ENCODE measurements at regions not wholly inside any gene's neighbourhood (a gene's known extent, or its start where the extent isn't known, plus 50 kb on each side); places are given as distances from the start of the nearest gene placed in this dataset.

DNA sequence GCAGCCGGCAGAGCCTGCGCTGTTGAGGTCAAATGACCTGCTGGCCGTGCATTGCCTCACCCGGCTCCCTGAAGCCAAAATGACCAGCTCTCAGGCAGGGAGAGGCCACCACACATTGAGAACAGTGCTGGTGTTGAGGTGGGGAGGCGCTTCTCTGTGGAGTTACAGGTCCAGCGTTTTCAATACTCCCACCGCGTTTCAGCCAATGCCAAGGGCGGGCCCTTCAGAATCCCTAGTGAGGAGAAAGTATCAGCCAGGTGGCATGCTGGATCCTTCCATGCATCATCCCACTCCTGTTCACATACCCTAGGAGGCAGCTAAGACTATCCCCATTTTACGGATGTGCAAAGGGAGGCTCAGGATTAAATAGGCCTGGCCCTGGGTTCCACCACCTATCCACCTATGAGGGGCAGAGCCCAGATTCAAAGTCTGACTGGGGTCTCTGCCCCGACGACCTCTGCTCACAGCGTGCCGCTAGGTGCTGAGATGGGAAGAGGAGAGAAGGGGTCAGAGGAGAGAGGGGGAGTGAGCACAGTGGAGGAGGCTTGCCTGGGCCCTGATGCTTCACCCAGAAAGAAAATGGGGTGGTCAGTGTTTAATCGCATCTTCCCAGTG lies 137.6 kb upstream of the ID2 start:
- TF ChIP-seq RAD21 (IDR thresholded peaks at IDR 0.05) (no peak), FOXA1 (IDR thresholded peaks at IDR 0.05) (no peak), JUND (IDR thresholded peaks at IDR 0.05) (no peak), TAF1 (conservative IDR thresholded peaks at IDR 0.05) (no peak), SP1 (IDR thresholded peaks at IDR 0.05) (no peak), FOXA2 (IDR thresholded peaks at IDR 0.05) (no peak)
- TF ChIP-seq, protein P1, sequence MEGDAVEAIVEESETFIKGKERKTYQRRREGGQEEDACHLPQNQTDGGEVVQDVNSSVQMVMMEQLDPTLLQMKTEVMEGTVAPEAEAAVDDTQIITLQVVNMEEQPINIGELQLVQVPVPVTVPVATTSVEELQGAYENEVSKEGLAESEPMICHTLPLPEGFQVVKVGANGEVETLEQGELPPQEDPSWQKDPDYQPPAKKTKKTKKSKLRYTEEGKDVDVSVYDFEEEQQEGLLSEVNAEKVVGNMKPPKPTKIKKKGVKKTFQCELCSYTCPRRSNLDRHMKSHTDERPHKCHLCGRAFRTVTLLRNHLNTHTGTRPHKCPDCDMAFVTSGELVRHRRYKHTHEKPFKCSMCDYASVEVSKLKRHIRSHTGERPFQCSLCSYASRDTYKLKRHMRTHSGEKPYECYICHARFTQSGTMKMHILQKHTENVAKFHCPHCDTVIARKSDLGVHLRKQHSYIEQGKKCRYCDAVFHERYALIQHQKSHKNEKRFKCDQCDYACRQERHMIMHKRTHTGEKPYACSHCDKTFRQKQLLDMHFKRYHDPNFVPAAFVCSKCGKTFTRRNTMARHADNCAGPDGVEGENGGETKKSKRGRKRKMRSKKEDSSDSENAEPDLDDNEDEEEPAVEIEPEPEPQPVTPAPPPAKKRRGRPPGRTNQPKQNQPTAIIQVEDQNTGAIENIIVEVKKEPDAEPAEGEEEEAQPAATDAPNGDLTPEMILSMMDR (IDR thresholded peaks at IDR 0.05; ENCODE audit: low read depth, low read length, missing input control): no peak
- TF ChIP-seq, protein P2, sequence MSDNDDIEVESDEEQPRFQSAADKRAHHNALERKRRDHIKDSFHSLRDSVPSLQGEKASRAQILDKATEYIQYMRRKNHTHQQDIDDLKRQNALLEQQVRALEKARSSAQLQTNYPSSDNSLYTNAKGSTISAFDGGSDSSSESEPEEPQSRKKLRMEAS (IDR thresholded peaks at IDR 0.05): no peak
- TF ChIP-seq, protein P3, sequence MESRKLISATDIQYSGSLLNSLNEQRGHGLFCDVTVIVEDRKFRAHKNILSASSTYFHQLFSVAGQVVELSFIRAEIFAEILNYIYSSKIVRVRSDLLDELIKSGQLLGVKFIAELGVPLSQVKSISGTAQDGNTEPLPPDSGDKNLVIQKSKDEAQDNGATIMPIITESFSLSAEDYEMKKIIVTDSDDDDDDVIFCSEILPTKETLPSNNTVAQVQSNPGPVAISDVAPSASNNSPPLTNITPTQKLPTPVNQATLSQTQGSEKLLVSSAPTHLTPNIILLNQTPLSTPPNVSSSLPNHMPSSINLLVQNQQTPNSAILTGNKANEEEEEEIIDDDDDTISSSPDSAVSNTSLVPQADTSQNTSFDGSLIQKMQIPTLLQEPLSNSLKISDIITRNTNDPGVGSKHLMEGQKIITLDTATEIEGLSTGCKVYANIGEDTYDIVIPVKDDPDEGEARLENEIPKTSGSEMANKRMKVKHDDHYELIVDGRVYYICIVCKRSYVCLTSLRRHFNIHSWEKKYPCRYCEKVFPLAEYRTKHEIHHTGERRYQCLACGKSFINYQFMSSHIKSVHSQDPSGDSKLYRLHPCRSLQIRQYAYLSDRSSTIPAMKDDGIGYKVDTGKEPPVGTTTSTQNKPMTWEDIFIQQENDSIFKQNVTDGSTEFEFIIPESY (IDR thresholded peaks at IDR 0.05): no peak
